HG03432 (cell line): ENCODE measurements at regions not wholly inside any gene's neighbourhood (a gene's known extent, or its start where the extent isn't known, plus 50 kb on each side); places are given as distances from the start of the nearest gene placed in this dataset.

Experiments used
- ATAC-seq: cut with Tn5 transposase; IDR thresholded peaks from one replicate; pipeline ENCODE4 v1.9.1; 2021; ENCODE audit warnings: mild to moderate bottlenecking, moderate library complexity; ENCODE audit not compliant: unreplicated experiment

DNA sequence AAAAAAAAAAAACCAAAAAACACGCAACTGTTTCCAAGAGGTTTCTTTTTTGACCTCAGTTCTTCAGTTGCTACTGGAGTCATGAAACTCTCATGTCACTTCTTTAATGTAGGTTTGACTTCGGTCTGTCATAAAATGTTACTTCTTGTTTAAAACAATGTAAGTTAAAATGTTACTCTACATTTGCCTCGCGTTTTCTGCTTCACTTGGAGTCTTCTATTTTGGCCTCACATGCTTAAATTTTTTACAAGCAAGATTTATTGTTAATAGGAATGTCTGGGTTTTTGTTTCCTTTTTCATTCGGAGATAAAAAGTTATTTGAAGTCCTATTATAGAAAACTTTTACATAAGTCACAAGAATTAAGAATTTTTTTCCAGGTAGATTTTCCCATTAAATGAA lies 880.2 kb downstream of the LTN1 start:
- no peak for ATAC-seq

- ATAC-seq: no peak
Observed at GRCh38 chr21:28111151-28111619, 881.5 kb downstream of the LTN1 start.

GRCh38 chr21:28110716-28111115 lies 882.0 kb downstream of the LTN1 start:
- no peak for ATAC-seq

DNA sequence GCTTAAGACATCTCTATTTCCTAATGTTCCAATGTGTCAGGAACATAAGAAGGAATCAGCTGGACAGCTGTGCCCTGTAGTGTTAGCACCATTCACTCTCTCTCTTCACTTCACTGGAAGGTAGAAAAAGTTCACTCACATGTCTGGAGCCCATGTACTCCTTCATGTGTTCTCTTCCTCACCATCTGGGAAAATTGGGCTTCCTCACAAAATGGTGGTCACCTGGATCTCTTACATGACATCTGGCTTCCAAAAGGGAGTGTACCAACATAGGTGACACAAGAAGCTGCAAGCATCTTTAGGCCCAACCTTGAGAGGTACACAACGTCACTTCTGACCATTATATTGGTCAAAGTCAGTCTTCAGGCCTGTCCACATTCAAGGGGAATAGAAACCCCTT lies 882.6 kb downstream of the LTN1 start:
- no peak for ATAC-seq

DNA sequence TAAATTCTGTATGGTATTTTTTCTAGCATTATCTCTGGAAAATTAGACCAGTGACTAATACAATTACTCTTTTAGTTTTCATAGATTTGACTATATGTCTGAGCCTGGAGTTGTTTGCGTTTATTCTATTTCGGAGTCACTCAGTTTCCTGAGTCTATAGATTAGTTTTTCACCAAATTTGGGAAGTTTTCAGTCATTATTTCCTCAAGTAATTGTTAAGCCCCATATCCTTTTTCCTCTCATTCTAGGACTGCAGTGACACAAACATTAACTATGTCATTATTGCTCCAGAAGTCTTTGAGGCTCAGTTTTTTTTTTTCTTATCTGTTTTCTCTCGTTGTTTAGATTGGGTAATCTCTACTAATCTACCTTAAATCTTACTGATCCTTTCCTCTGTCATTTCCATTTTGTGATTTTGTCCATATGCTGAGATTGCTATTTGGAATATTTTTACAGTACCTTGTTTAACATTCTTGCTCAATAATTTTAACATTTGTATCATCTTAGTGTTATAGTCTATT lies 886.2 kb downstream of the LTN1 start:
- no peak for ATAC-seq

- no peak for ATAC-seq
Observed at GRCh38 chr21:28104346-28104745, 888.3 kb downstream of the LTN1 start.

DNA sequence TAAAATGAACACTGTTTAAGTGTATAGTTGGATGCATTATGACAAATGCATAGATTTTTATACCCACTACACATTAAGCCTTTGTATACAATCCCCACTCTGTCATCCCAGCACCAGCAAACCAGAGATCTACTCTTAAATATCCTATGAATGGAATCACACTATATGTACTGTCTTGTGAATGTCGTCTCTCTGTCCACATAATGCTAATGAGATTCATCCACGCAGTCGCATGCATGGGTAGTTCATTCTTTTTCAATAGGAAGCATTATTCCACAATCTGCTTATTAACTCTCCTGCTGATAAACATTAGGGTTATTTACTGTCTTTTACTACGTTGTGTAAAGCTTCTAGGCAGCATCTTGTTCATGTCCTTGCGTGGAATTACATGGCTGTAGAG lies 892.3 kb downstream of the LTN1 start:
- ATAC-seq: no peak

DNA sequence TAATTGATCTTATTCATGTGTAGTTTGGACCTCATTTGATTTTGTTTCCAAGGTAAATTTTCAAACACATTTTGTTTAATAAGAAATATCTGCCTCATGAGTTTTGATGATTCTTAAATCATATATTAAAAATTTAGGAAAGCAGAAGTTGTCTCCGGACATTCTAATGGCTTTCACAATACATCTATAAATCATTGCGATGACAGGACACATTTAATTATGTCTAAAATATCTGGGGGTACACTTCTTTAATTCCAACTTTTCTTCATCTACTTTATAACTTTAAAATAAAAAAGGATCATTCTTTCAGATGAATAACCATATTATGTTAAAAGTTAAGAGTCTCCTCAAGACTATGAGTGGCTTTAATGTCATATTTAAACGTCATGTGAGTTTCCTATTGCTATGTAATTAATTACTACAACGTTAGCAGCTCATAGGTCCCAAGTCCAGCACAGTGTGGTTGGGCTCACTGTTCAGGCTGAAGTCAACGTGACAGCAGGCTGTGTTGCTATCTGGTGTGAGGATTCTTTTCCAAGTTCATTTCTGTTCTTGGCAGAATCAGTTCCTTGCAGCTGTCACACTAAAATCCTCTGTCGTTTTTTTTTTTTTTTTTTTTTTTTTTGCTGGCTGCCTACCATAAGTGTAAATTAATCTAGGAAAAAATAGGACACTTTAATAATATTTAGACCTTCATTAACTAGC lies 893.5 kb downstream of the LTN1 start:
- ATAC-seq: no peak

DNA sequence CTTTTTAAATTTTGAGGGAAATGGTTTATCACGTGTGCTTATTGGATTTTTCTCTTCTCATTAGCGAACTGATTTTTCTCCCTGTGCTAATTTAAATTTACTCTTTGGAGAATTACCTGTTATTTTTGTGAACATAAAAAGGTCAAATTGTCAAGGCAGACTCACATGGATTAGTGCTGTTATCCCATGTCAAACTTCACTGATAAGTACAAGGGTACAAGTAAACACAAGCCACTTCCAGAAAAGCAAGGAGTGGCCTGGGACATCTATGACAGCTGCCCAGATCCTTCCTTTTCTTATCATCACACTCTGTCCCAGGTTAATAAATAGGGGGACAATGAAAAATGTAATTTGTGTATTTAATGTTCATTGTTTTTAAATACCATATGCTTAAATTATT lies 901.2 kb downstream of the LTN1 start:
- no peak for ATAC-seq

- no peak for ATAC-seq
Observed at GRCh38 chr21:28090546-28090945, 902.1 kb downstream of the LTN1 start.

- ATAC-seq: no peak
Observed at GRCh38 chr21:28089599-28090441, 902.9 kb downstream of the LTN1 start.

GRCh38 chr21:28086861-28087581 lies 905.7 kb downstream of the LTN1 start:
- ATAC-seq: no peak

DNA sequence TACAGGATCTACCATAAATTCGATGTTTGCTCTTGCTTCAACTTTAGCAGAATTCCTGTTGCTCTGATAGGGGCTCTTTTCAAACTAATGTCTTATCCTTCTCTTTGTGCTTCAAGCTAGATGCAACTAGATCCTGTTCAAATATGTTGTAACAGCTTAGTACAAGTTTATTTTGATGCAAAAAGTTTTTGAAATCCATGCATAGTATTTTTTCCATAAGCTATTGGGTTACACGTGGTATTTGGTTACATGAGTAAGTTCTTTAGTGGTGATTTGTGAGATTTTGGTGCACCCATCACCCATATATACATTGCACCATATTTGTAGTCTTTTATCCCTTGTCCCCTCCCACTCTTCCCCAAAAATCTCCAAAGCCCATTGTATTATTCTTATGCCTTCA lies 907.7 kb downstream of the LTN1 start:
- no peak for ATAC-seq

- ATAC-seq: no peak
Observed at GRCh38 chr21:28083350-28083749, 909.3 kb downstream of the LTN1 start.

GRCh38 chr21:28078126-28078525 lies 914.6 kb downstream of the LTN1 start:
- ATAC-seq: no peak

DNA sequence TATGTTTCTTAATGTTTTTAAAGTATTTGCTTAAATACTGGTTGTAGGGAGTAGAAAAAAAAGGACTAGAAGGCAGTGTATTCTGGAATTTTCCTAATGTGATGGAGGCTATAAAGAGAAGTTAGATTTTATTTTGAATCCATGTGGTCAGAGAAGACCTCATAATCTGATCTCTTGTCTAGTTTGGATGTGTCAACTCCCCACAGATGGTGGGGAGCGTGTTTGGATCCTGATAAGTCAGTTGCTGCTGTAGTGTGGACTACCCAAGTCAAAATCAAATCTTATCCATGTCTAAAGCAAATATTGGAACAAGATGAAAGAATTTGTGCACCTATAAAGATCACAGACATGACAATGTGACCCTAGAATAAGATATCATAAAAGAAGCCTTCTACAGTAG lies 918.0 kb downstream of the LTN1 start:
- ATAC-seq: no peak

GRCh38 chr21:28072601-28073000 lies 920.1 kb downstream of the LTN1 start:
- no peak for ATAC-seq

DNA sequence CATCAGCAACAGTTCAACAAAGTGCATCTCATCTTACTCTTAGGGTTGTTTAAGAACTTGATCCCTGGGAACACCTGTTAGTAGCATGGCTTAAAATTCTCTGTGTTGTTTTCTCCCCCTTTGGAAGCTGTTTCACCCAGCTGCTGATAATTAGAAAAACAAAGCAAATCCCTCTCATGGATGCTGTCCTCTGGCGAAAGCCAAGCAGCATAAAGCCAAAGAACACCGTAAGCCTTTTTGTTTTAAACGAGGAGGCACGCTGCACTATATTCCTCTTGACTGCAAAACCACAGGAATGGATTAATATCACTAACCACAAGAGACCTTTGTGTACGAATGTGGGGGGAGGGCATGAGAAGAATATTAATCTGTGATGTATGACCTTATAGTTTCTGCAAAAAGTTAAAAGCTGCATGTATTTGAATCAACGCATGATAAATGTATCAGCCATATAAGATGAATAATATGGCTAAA lies 923.2 kb downstream of the LTN1 start:
- ATAC-seq: no peak

GRCh38 chr21:28068455-28069358 lies 924.0 kb downstream of the LTN1 start:
- no peak for ATAC-seq
